B cell (primary cell): ENCODE measurements at regions not wholly inside any gene's neighbourhood (a gene's known extent, or its start where the extent isn't known, plus 50 kb on each side); places are given as distances from the start of the nearest gene placed in this dataset.

Experiments
- ATAC-seq: fragments of 200-7000 bp; cut with Tn5 transposase; one replicate; pipeline ENCODE4 v1.10.0; 2021; ENCODE audit warnings: low read depth, mild to moderate bottlenecking, moderate number of reproducible peaks, moderate library complexity
- CTCF ChIA-PET: fragments of 350-600 bp; sonication (Branson Sonifier 250); formaldehyde crosslinking; loops from one replicate; lab custom pipeline; 2021; ENCODE audit warnings: antibody characterized with exemption, inconsistent platforms; lab: Charles Lee
- POLR2A ChIA-PET: fragments of 350-600 bp; sonication (Branson Sonifier 250); formaldehyde crosslinking; loops from one replicate; lab custom pipeline; 2021; ENCODE audit warnings: antibody characterized with exemption; lab: Charles Lee
- DNase-seq: peaks from one replicate; pipeline ENCODE4 v3.0.0; 2013
- H2AFZ ChIP-seq: 2 replicates; pipeline ENCODE4 v1.6.1; 2012; ENCODE audit warnings: mild to moderate bottlenecking, low read depth, low read length; ENCODE audit not compliant: insufficient read depth, poor library complexity, severe bottlenecking
- H3K27ac ChIP-seq, 2 donors: 1 replicate in 1 of 2; 2 replicates in 1 of 2; pipeline ENCODE4 v1.5.1; 2012 to 2013; ENCODE audit warnings: low read length in 2 of 2, mild to moderate bottlenecking in 2 of 2, moderate library complexity in 1 of 2
- H3K27me3 ChIP-seq, 4 experiments: fragments of 200-600 bp in 1 of 4; sonication (generic) in 1 of 4; replicated peaks in 1 of 4; 1 replicate in 2 of 4; 2 replicates in 2 of 4; pipeline versions ENCODE4 v1.6.1 to v1.7.0; 2013 to 2016; ENCODE audit warnings: low read length in 3 of 4, mild to moderate bottlenecking in 2 of 4, mixed read lengths in 1 of 4, moderate library complexity in 1 of 4; ENCODE audit not compliant: insufficient read depth in 4 of 4, control insufficient read depth in 3 of 4; ENCODE audit errors: control extremely low read depth in 1 of 4
- H3K36me3 ChIP-seq, 2 experiments: replicated peaks in 1 of 2; 1 replicate in 1 of 2; 2 replicates in 1 of 2; pipeline versions ENCODE4 v1.6.1 to v1.7.1; 2013; ENCODE audit warnings: low read length in 1 of 2; ENCODE audit not compliant: insufficient read depth in 2 of 2, control insufficient read depth in 1 of 2; ENCODE audit errors: control extremely low read depth in 1 of 2, extremely low read depth in 1 of 2
- H3K4me1 ChIP-seq, 2 donors: fragments of 200-600 bp in 1 of 2; sonication (generic) in 1 of 2; 1 replicate in 1 of 2; 2 replicates in 1 of 2; pipeline versions ENCODE4 v1.5.1 to v1.6.1; 2013 to 2017; ENCODE audit warnings: low read length in 2 of 2; ENCODE audit not compliant: control insufficient read depth in 2 of 2, insufficient read depth in 2 of 2
- H3K4me2 ChIP-seq: replicated peaks from 2 replicates; pipeline ENCODE3; 2012; ENCODE audit warnings: mild to moderate bottlenecking, low read depth, low read length; ENCODE audit not compliant: poor library complexity, severe bottlenecking
- H3K4me3 ChIP-seq, 5 experiments: fragments of 200-600 bp in 1 of 5; sonication (generic) in 1 of 5; 1 replicate in 3 of 5; 2 replicates in 2 of 5; pipeline versions ENCODE4 v1.5.1 to v1.7.0; 2011 to 2016; ENCODE audit warnings: low read length in 4 of 5, mild to moderate bottlenecking in 4 of 5, low read depth in 2 of 5, control low read depth in 1 of 5, moderate library complexity in 1 of 5; ENCODE audit not compliant: insufficient read depth in 1 of 5; ENCODE audit errors: control extremely low read depth in 1 of 5, extremely low read depth in 1 of 5
- H3K79me2 ChIP-seq: fragments of 200-600 bp; sonication (generic); one replicate; pipeline ENCODE4 v1.6.0; 2016; ENCODE audit warnings: low read length; ENCODE audit not compliant: control insufficient read depth, insufficient read depth
- H3K9ac ChIP-seq: fragments of 200-600 bp; sonication (generic); 2 replicates; pipeline ENCODE4 v1.6.1; 2017; ENCODE audit warnings: mild to moderate bottlenecking, low read length, moderate library complexity
- H3K9me3 ChIP-seq, 3 donors: one replicate each; pipeline versions ENCODE4 v1.6.1 to v1.7.1; 2013; ENCODE audit warnings: low read length in 2 of 3; ENCODE audit not compliant: control insufficient read depth in 2 of 3, insufficient read depth in 1 of 3; ENCODE audit errors: control extremely low read depth in 1 of 3
- H4K20me1 ChIP-seq: 2 replicates; pipeline ENCODE4 v1.6.0; 2012; ENCODE audit warnings: mild to moderate bottlenecking, low read length; ENCODE audit not compliant: insufficient read depth, control insufficient read depth, poor library complexity, severe bottlenecking
- H3K27ac Mint-ChIP-seq: one replicate; pipeline ENCODE4 v1.8.0; 2021; ENCODE audit warnings: mixed read lengths
- H3K27me3 Mint-ChIP-seq: one replicate; pipeline ENCODE4 v1.8.0; 2021; ENCODE audit warnings: mixed read lengths
- H3K4me1 Mint-ChIP-seq: one replicate; pipeline ENCODE4 v1.8.0; 2021; ENCODE audit warnings: mixed read lengths
- H3K4me3 Mint-ChIP-seq: one replicate; pipeline ENCODE4 v1.8.0; 2021; ENCODE audit warnings: mixed read lengths
- H3K9me3 Mint-ChIP-seq: one replicate; pipeline ENCODE4 v1.8.0; 2022; ENCODE audit warnings: mixed read lengths; ENCODE audit not compliant: insufficient read depth
- CTCF ChIP-seq: fragments of 200-600 bp; IDR thresholded peaks from one replicate; pipeline ENCODE4 v1.8.0; 2022; ENCODE audit warnings: antibody characterized with exemption, mild to moderate bottlenecking
- EZH2 ChIP-seq: IDR thresholded peaks from 2 replicates; pipeline ENCODE4 v1.6.1; 2012; ENCODE audit warnings: borderline replicate concordance, low read depth, mild to moderate bottlenecking, moderate library complexity, low read length; ENCODE audit not compliant: insufficient read depth, poor library complexity, severe bottlenecking
- WGBS: methylation state at CpG from one replicate; pipeline ENCODE4 v1.1.5; 2013; ENCODE audit warnings: missing lambda C conversion rate; ENCODE audit not compliant: insufficient coverage; 5-methylcytosine and 5-hydroxymethylcytosine counted together
- intact Hi-C: fragments of 100-400 bp; cut with micrococcal nuclease; formaldehyde crosslinking; loops from one replicate; pipeline ENCODE4 v1.10.0; 2022

- ChIA-PET POLR2A (no interaction called here), CTCF (no interaction called here)
These were observed 86.7 kb upstream of the IQSEC1 start for GRCh38 chr3:13159890-13160289.

GRCh38 chr3:13158871-13159270 lies 85.6 kb upstream of the IQSEC1 start:
- H3K27me3 ChIP-seq = peaks cover 0 to 5% (median 0%) of the 10 kb centered on the region in 4 experiments
- H3K9ac ChIP-seq = no peak overlapping the region
- peaks cover 2% of the 10 kb centered on the region for H3K27me3 Mint-ChIP-seq
- no peaks in the 10 kb centered on the region for H3K4me1 ChIP-seq
- H3K4me3 Mint-ChIP-seq = no peak overlapping the region
- DNase-seq = no peak
- H3K9me3 Mint-ChIP-seq = peaks cover 7% of the 10 kb centered on the region
- ChIA-PET CTCF (no interaction called here), POLR2A (interaction anchor here (0.6 kb wide), 1 partner anchor 97 kb away, joined by 3 read pairs; no protein-coding TSS in a partner anchor)
- H4K20me1 ChIP-seq = no peaks in the 10 kb centered on the region
- H3K9me3 ChIP-seq = peaks cover 3 to 12% (median 10%) of the 10 kb centered on the region in 3 donors
- no peak overlapping the region for H3K27ac Mint-ChIP-seq
- 100% methylated on average over 4 of the region's 6 CpGs for WGBS
- intact Hi-C loops = no loop called here
- H3K4me3 ChIP-seq = no peak overlapping the region
- no peaks in the 10 kb centered on the region for H3K36me3 ChIP-seq
- no peaks in the 10 kb centered on the region for H3K79me2 ChIP-seq
- no peaks in the 10 kb centered on the region for H3K4me1 Mint-ChIP-seq
- H2AFZ ChIP-seq = no peak overlapping the region
- TF ChIP-seq CTCF = no peak
- no peak for TF ChIP-seq EZH2
- no peak overlapping the region for H3K4me2 ChIP-seq
- no peak for ATAC-seq
- no peak overlapping the region for H3K27ac ChIP-seq

More at GRCh38 chr3:13159890-13160289, 86.7 kb upstream of the IQSEC1 start:
- 40% methylated on average over 1 of the region's 4 CpGs for WGBS
- H4K20me1 ChIP-seq = no peaks in the 10 kb centered on the region
- H3K4me3 ChIP-seq = no peak overlapping the region
- no peak overlapping the region for H3K4me2 ChIP-seq
- peaks cover 4% of the 10 kb centered on the region for H3K9me3 Mint-ChIP-seq
- TF ChIP-seq CTCF = no peak
- TF ChIP-seq EZH2 = no peak
- H3K9ac ChIP-seq = no peak overlapping the region
- H3K4me1 ChIP-seq = no peaks in the 10 kb centered on the region
- intact Hi-C loops = no loop called here
- no peak overlapping the region for H2AFZ ChIP-seq
- no peaks in the 10 kb centered on the region for H3K79me2 ChIP-seq
- no peak for ATAC-seq
- no peak overlapping the region for H3K27ac Mint-ChIP-seq
- no peak overlapping the region for H3K27ac ChIP-seq
- no peaks in the 10 kb centered on the region for H3K4me1 Mint-ChIP-seq
- H3K4me3 Mint-ChIP-seq = no peak overlapping the region
- peaks cover 3 to 10% (median 6%) of the 10 kb centered on the region in 3 donors for H3K9me3 ChIP-seq
- H3K36me3 ChIP-seq = no peaks in the 10 kb centered on the region
- H3K27me3 Mint-ChIP-seq = peaks cover 9% of the 10 kb centered on the region
- H3K27me3 ChIP-seq = peaks cover 0 to 5% (median 0%) of the 10 kb centered on the region in 4 experiments
- DNase-seq = no peak
